ENCODE measurements at regions not wholly inside any gene's neighbourhood (a gene's known extent, or its start where the extent isn't known, plus 50 kb on each side); places are given as distances from the start of the nearest gene placed in this dataset.

GRCh38 chr1:208562151-208562960, 318.2 kb upstream of the PLXNA2 start:
- no peaks in the 10 kb centered on the region for H3K36me3 Mint-ChIP-seq (ENCODE audit: low read depth)
- H3K4me3 Mint-ChIP-seq = no peak overlapping the region
- H3K27ac Mint-ChIP-seq = no peak overlapping the region
- H3K27me3 Mint-ChIP-seq = peaks cover 3% of the 10 kb centered on the region
- no peaks in the 10 kb centered on the region for H3K4me1 Mint-ChIP-seq (ENCODE audit: low read depth)
- no peaks in the 10 kb centered on the region for H3K9me3 Mint-ChIP-seq

GRCh38 chr1:208564466-208564865, 320.3 kb upstream of the PLXNA2 start:
- no peaks in the 10 kb centered on the region for H3K9me3 Mint-ChIP-seq
- H3K27me3 Mint-ChIP-seq = peaks cover 3% of the 10 kb centered on the region
- H3K27ac Mint-ChIP-seq = no peak overlapping the region
- no peaks in the 10 kb centered on the region for H3K36me3 Mint-ChIP-seq (ENCODE audit: low read depth)
- H3K4me3 Mint-ChIP-seq = no peak overlapping the region
- no peaks in the 10 kb centered on the region for H3K4me1 Mint-ChIP-seq (ENCODE audit: low read depth)

- H3K27ac Mint-ChIP-seq = no peak overlapping the region
- no peaks in the 10 kb centered on the region for H3K9me3 Mint-ChIP-seq
- H3K4me1 Mint-ChIP-seq (ENCODE audit: low read depth) = no peaks in the 10 kb centered on the region
- no peak overlapping the region for H3K4me3 Mint-ChIP-seq
- peaks cover 8% of the 10 kb centered on the region for H3K27me3 Mint-ChIP-seq
- no peaks in the 10 kb centered on the region for H3K36me3 Mint-ChIP-seq (ENCODE audit: low read depth)
These were observed 321.7 kb upstream of the PLXNA2 start for GRCh38 chr1:208565756-208566440.

- no peaks in the 10 kb centered on the region for H3K36me3 Mint-ChIP-seq (ENCODE audit: low read depth)
- H3K4me3 Mint-ChIP-seq = no peak overlapping the region
- no peaks in the 10 kb centered on the region for H3K9me3 Mint-ChIP-seq
- no peak overlapping the region for H3K27ac Mint-ChIP-seq
- no peaks in the 10 kb centered on the region for H3K4me1 Mint-ChIP-seq (ENCODE audit: low read depth)
- peaks cover 12% of the 10 kb centered on the region for H3K27me3 Mint-ChIP-seq
These were observed 325.0 kb upstream of the PLXNA2 start for GRCh38 chr1:208569181-208569580.

GRCh38 chr1:208570362-208570761, 326.2 kb upstream of the PLXNA2 start:
- Mint-ChIP-seq H3K9me3 (no peaks in the 10 kb centered on the region), H3K27me3 (peaks cover 10% of the 10 kb centered on the region), H3K4me3 (no peak overlapping the region), H3K4me1 (ENCODE audit: low read depth) (no peaks in the 10 kb centered on the region), H3K36me3 (ENCODE audit: low read depth) (no peaks in the 10 kb centered on the region), H3K27ac (no peak overlapping the region)

- Mint-ChIP-seq H3K4me3 (no peak overlapping the region), H3K27ac (no peak overlapping the region), H3K9me3 (no peaks in the 10 kb centered on the region), H3K27me3 (peaks cover 13% of the 10 kb centered on the region), H3K4me1 (ENCODE audit: low read depth) (no peaks in the 10 kb centered on the region), H3K36me3 (ENCODE audit: low read depth) (no peaks in the 10 kb centered on the region)
These were observed 332.2 kb upstream of the PLXNA2 start for GRCh38 chr1:208576425-208576824.

- H3K9me3 Mint-ChIP-seq = no peaks in the 10 kb centered on the region
- no peak overlapping the region for H3K4me3 Mint-ChIP-seq
- H3K36me3 Mint-ChIP-seq (ENCODE audit: low read depth) = no peaks in the 10 kb centered on the region
- H3K4me1 Mint-ChIP-seq (ENCODE audit: low read depth) = no peaks in the 10 kb centered on the region
- no peak overlapping the region for H3K27ac Mint-ChIP-seq
- H3K27me3 Mint-ChIP-seq = peaks cover 12% of the 10 kb centered on the region
These were observed 333.3 kb upstream of the PLXNA2 start for GRCh38 chr1:208577381-208577905.

GRCh38 chr1:208581209-208581608, 337.0 kb upstream of the PLXNA2 start:
- no peaks in the 10 kb centered on the region for H3K9me3 Mint-ChIP-seq
- H3K4me3 Mint-ChIP-seq = no peak overlapping the region
- H3K27me3 Mint-ChIP-seq = peaks cover 8% of the 10 kb centered on the region
- no peaks in the 10 kb centered on the region for H3K36me3 Mint-ChIP-seq (ENCODE audit: low read depth)
- no peaks in the 10 kb centered on the region for H3K4me1 Mint-ChIP-seq (ENCODE audit: low read depth)
- no peak overlapping the region for H3K27ac Mint-ChIP-seq

- no peak overlapping the region for H3K27ac Mint-ChIP-seq
- H3K36me3 Mint-ChIP-seq (ENCODE audit: low read depth) = no peaks in the 10 kb centered on the region
- no peak overlapping the region for H3K4me3 Mint-ChIP-seq
- H3K4me1 Mint-ChIP-seq (ENCODE audit: low read depth) = no peaks in the 10 kb centered on the region
- H3K9me3 Mint-ChIP-seq = no peaks in the 10 kb centered on the region
- H3K27me3 Mint-ChIP-seq = peaks cover 4% of the 10 kb centered on the region
These were observed 337.5 kb upstream of the PLXNA2 start for GRCh38 chr1:208581667-208582066.

- Mint-ChIP-seq H3K4me1 (ENCODE audit: low read depth) (no peaks in the 10 kb centered on the region), H3K27ac (no peak overlapping the region), H3K27me3 (peaks cover 3% of the 10 kb centered on the region), H3K36me3 (ENCODE audit: low read depth) (no peaks in the 10 kb centered on the region), H3K4me3 (no peak overlapping the region), H3K9me3 (no peaks in the 10 kb centered on the region)
These were observed 340.1 kb upstream of the PLXNA2 start for GRCh38 chr1:208584167-208584755.

GRCh38 chr1:208587110-208587509, 342.9 kb upstream of the PLXNA2 start:
- Mint-ChIP-seq H3K4me1 (ENCODE audit: low read depth) (no peaks in the 10 kb centered on the region), H3K27ac (no peak overlapping the region), H3K4me3 (no peak overlapping the region), H3K36me3 (ENCODE audit: low read depth) (no peaks in the 10 kb centered on the region), H3K9me3 (no peaks in the 10 kb centered on the region), H3K27me3 (peaks cover 3% of the 10 kb centered on the region)

- no peaks in the 10 kb centered on the region for H3K9me3 Mint-ChIP-seq
- no peaks in the 10 kb centered on the region for H3K4me1 Mint-ChIP-seq (ENCODE audit: low read depth)
- H3K4me3 Mint-ChIP-seq = no peak overlapping the region
- no peak overlapping the region for H3K27ac Mint-ChIP-seq
- no peaks in the 10 kb centered on the region for H3K36me3 Mint-ChIP-seq (ENCODE audit: low read depth)
- no peaks in the 10 kb centered on the region for H3K27me3 Mint-ChIP-seq
These were observed 349.3 kb upstream of the PLXNA2 start for GRCh38 chr1:208593306-208594006.

- no peak overlapping the region for H3K4me3 Mint-ChIP-seq
- H3K36me3 Mint-ChIP-seq (ENCODE audit: low read depth) = no peaks in the 10 kb centered on the region
- no peaks in the 10 kb centered on the region for H3K9me3 Mint-ChIP-seq
- H3K27me3 Mint-ChIP-seq = no peaks in the 10 kb centered on the region
- H3K27ac Mint-ChIP-seq = no peak overlapping the region
- no peaks in the 10 kb centered on the region for H3K4me1 Mint-ChIP-seq (ENCODE audit: low read depth)
These were observed 351.1 kb upstream of the PLXNA2 start for GRCh38 chr1:208595236-208595635.

- no peak overlapping the region for H3K4me3 Mint-ChIP-seq
- no peaks in the 10 kb centered on the region for H3K36me3 Mint-ChIP-seq (ENCODE audit: low read depth)
- no peaks in the 10 kb centered on the region for H3K27me3 Mint-ChIP-seq
- no peak overlapping the region for H3K27ac Mint-ChIP-seq
- no peaks in the 10 kb centered on the region for H3K4me1 Mint-ChIP-seq (ENCODE audit: low read depth)
- no peaks in the 10 kb centered on the region for H3K9me3 Mint-ChIP-seq
These were observed 351.6 kb upstream of the PLXNA2 start for GRCh38 chr1:208595745-208596144.

GRCh38 chr1:208597571-208597970, 353.4 kb upstream of the PLXNA2 start:
- no peaks in the 10 kb centered on the region for H3K9me3 Mint-ChIP-seq
- H3K36me3 Mint-ChIP-seq (ENCODE audit: low read depth) = no peaks in the 10 kb centered on the region
- H3K4me3 Mint-ChIP-seq = no peak overlapping the region
- no peaks in the 10 kb centered on the region for H3K27me3 Mint-ChIP-seq
- no peaks in the 10 kb centered on the region for H3K4me1 Mint-ChIP-seq (ENCODE audit: low read depth)
- H3K27ac Mint-ChIP-seq = no peak overlapping the region

Data from stimulated activated naive CD8-positive, alpha-beta T cell treated with anti-CD3 and anti-CD28 coated beads, Interleukin-15, Interleukin-2, amounts not matched to agents 100 ng/mL and 50 ng/mL, for 24 hours (primary cell).